Lower leg skin (tissue), 4 donors: ENCODE measurements at regions not wholly inside any gene's neighbourhood (a gene's known extent, or its start where the extent isn't known, plus 50 kb on each side); places are given as distances from the start of the nearest gene placed in this dataset.

Experiments
- DNase-seq, 2 donors: peaks; one replicate each; pipeline ENCODE4 v3.0.0-alpha.2; 2019; ENCODE audit warnings: low spot score in 2 of 2
- H3K4me3 ChIP-seq: fragments of 200-600 bp; sonication (generic); 2 replicates; pipeline ENCODE4 v1.5.1; 2017; ENCODE audit warnings: mild to moderate bottlenecking, low read depth; ENCODE audit not compliant: poor library complexity, severe bottlenecking
- CTCF ChIP-seq, 3 donors: fragments of 450-650 bp; IDR thresholded peaks; one replicate each; pipeline ENCODE4 v1.5.1; 2016; ENCODE audit warnings: antibody characterized with exemption in 3 of 3, mild to moderate bottlenecking in 3 of 3, moderate library complexity in 2 of 3
- POLR2A ChIP-seq, 2 donors: fragments of 450-650 bp; IDR thresholded peaks; one replicate each; pipeline ENCODE4 v1.6.1; 2016 to 2017; ENCODE audit warnings: antibody characterized with exemption in 2 of 2, mild to moderate bottlenecking in 1 of 2, moderate library complexity in 1 of 2
- WGBS, 2 donors: methylation state at CpG; one replicate each; pipeline ENCODE4 v1.1.5; 2018; 5-methylcytosine and 5-hydroxymethylcytosine counted together
- intact Hi-C: fragments of 100-400 bp; cut with DNase I; formaldehyde crosslinking; loops from one replicate; pipeline ENCODE4 v1.15.0; 2023; ENCODE audit warnings: low total_unique reads

GRCh38 chr6:1237636-1238035 lies 74.3 kb upstream of the FOXQ1 start:
- 90 to 93% methylated on average over 15 of the region's 15 CpGs for WGBS, 2 donors
- H3K4me3 ChIP-seq: no peak overlapping the region
- no peak for TF ChIP-seq CTCF (IDR thresholded peaks at IDR 0.05)
- TF ChIP-seq POLR2A (IDR thresholded peaks at IDR 0.05): no peak
- intact Hi-C loops: no loop called here
- no peak for DNase-seq

- WGBS, 2 donors: 82 to 83% methylated on average over 6 of the region's 6 CpGs
- intact Hi-C loops: no loop called here
- H3K4me3 ChIP-seq: no peak overlapping the region
- TF ChIP-seq POLR2A (IDR thresholded peaks at IDR 0.05) (no peak), CTCF (IDR thresholded peaks at IDR 0.05) (no peak)
- no peak for DNase-seq
Observed at GRCh38 chr6:1235825-1236224, 76.1 kb upstream of the FOXQ1 start.

GRCh38 chr6:1233924-1234323 lies 78.0 kb upstream of the FOXQ1 start:
- DNase-seq: no peak
- intact Hi-C loops: no loop called here
- TF ChIP-seq CTCF (IDR thresholded peaks at IDR 0.05) (no peak), POLR2A (IDR thresholded peaks at IDR 0.05) (no peak)
- WGBS, 2 donors: 83 to 88% methylated on average over 11 of the region's 11 CpGs
- no peak overlapping the region for H3K4me3 ChIP-seq

GRCh38 chr6:1232578-1232977 lies 79.3 kb upstream of the FOXQ1 start:
- WGBS, 2 donors: 84 to 96% methylated on average over 3 of the region's 3 CpGs
- intact Hi-C loops: no loop called here
- no peak for TF ChIP-seq CTCF (IDR thresholded peaks at IDR 0.05)
- no peak for TF ChIP-seq POLR2A (IDR thresholded peaks at IDR 0.05)
- H3K4me3 ChIP-seq: no peak overlapping the region
- no peak for DNase-seq

GRCh38 chr6:1231941-1232340 lies 80.0 kb upstream of the FOXQ1 start:
- WGBS, 2 donors: 42 to 43% methylated on average over 4 of the region's 4 CpGs
- no peak for TF ChIP-seq CTCF (IDR thresholded peaks at IDR 0.05)
- TF ChIP-seq POLR2A (IDR thresholded peaks at IDR 0.05): no peak
- intact Hi-C loops: no loop called here
- no peak overlapping the region for H3K4me3 ChIP-seq
- no peak for DNase-seq
